DMS114 treated with DMSO at 0.1 percent for 48 hours (cell line): ENCODE measurements at regions not wholly inside any gene's neighbourhood (a gene's known extent, or its start where the extent isn't known, plus 50 kb on each side); places are given as distances from the start of the nearest gene placed in this dataset.
"Not testable (repeated sequence)": the region's sequence is repeated elsewhere in the genome, so short reads cannot be mapped to it uniquely, and the experiment has no call there.

Experiments used
- DNase-seq: peaks from one replicate; lab custom pipeline; 2025; ENCODE audit not compliant: unreplicated experiment; lab: John Stamatoyannopoulos, UW

DNA sequence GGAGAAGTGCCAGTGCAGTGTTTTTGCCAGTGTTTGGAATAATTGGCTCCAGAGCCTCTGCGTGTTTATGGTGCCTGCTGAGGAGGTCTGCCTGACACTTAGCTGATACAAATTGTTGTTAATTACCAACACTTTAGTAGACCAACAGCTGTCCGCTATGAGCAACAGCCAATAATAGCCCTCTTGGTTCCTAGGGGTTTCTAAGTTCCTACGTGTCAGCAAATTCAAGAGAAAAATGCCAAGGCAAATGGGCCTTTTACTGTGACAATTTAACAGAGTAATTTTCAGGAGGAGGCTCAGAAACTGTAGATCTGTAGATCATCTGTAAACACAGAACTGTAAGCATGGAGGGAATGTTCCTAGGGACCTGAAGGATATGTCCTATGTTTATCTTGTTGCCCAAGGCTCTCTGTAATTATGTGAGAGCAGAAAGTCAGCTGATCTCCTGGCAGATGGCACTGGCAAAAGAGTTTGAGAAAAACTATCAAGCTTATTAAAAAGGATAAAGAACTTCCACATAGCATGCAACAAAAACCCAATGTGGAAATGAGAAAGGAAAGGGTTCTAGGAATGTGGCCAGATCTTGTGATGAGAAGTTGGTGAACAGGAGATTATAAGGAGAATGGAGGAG, 157.7 kb downstream of the GJA1 start:
- DNase-seq, result no peak

DNA sequence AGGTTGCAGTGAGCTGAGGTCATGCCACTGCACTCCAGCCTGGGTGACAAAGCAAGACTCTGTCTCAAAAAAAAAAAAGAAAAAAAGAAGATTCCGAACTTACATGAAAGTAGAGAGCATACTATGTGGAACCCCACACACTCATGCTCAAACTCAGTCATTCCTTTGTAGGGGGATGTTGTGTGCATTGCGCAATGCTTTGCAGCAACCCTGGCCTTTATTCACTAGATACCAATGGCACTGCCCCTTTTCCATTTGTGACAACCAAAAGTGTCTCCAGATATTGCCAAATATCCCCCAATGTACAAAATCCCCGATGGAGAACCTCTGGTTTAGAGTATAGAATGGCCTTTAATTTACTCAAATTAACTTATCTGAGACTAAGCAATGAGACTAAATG, 158.6 kb downstream of the GJA1 start:
- no peak for DNase-seq

DNA sequence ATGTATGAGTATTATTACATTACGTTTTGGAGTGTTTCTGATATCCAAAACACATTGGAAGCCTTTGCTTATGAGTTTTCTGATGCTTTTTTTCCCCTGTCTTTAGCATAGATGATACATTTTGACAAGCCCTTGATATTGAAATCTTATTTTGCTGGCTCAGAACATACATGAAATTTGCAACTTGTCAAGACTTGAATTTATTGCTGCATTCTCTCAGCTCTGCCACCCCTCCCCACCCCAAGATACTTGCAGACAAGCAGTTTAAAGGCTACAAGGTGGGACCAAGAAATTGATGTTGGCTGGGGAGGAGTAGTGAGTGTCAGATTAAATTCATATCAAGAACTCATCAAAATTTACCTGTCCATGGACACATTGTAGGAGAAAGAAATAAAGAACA, 160.2 kb downstream of the GJA1 start:
- DNase-seq, result no peak

DNA sequence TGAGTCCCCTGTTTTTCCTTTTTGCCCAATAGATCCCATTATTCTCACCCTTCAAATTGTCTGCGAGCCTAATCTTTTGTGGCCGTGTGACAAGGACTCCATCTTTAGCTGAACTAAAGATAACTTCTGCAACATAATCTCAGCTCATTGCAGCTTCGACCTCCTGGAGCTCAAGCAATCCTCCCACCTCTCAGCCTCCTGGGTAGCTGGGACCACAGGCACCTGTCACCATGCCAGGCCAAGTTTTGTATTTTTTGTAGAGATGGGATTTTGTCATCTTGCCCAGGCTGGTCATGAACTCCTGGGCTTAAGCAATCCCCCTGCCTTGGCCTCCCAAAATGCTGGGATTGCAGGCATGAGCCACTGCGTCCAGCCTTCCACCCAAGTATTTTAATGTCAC, 161.0 kb downstream of the GJA1 start:
- DNase-seq, result no peak

DNA sequence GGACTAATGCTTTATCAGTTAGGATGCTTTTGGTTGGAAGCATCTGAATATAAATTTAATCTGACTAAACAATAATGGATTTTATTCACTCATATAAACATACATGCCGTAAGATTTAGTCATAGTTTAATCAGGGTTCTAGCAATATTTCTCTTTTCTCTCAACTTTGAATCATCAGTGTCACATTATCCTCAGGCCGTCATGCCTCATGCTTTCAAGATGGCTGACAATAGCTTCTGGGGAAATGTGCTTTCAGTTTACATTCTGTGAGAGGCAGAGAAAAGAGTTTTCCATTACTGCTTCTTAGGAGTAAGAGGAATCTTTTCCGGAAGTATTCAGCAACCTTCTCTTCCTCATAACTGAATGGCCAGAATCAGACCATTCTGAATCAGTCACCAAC, 162.2 kb downstream of the GJA1 start:
- DNase-seq, result no peak

DNA sequence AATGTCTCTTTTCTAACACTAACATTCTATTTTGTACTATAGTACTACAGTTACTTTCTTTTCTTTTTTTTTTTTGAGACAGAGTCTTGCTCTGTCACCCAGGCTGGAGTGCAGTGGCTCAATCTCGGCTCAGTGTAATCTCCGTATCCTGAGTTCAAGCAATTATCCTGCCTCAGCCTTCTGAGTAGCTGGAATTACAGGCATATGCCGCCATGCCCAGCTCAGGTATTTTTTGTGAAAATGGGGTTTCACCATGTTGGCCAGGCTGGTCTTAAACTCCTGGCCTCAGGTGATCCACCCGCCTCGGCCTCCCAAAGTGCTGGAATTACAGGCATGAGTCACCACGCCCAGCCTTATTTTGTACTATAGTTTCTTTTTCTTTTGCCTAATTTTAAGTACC, 163.9 kb downstream of the GJA1 start:
- DNase-seq, result not testable (repeated sequence)

DNA sequence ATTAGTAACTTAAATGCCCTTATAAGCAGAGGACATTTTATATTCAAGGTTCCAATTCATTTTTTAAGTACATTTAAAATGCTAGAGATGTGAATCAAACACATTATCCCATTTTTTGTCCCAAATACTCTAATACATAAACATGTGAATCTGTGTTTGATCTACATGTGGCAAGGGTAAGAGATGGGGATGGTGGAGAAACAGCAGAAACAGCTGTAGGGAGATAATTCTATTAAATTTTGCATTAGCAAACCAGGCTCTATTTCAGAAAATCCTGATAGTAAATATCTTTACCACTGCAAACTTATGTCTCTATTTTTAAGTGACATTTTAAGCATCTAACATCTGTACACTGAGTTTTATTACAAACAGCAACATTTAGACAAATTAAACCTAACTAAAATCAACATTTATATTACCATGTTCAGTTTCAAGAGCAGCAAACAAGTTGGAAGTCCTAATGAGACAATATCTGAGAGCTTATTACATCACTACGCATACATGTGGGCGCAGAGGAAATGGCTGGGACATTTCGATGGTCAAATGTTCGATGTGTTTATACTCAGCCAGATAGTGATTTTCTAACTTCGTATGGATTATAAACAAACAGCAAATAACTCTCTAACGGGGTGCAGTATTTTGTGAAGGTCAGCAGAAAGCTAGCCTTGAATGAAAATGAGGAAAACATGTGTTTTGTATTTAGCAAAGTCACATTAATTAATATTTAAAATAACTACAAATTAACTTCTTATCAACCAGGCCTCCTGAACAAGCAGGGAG, 165.1 kb downstream of the GJA1 start:
- DNase-seq, result no peak

DNA sequence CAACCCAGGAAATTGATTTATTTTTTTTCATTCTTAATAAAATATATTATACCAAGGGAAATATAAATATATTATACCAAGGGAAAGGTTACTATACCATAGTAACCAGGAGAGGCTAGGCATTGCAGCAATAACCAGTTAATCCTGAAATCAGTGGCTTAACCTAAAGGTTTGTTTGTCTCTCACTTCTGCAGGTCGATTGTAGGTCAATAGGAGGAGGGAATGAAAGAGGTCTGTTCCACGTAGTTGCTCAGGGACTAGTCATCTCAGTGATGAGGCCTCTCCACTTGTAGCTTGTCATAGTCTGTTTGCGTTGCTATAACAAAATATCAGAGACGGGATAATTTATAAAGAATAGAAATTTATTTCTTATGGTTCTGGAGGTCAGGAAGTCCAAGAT, 168.0 kb downstream of the GJA1 start:
- DNase-seq, result no peak

DNA sequence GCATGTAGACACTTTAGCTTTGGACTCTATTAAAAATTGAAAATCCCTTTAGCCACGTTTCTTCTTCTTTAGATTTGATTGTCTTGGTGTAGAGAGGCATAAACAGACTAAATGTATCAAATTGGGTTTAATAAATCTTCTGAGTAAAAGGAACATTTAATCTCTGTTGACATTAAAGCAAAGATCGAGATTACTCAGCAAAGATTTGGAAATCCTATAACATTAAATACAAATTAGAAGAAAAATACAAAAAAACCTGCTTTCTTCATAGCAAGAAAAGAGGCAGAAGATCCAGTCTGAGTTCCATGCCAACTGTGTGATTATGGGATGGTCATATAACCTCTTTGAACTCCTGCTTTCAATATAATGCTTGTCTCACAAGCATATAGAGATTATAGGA, 172.3 kb downstream of the GJA1 start:
- DNase-seq, result no peak

DNA sequence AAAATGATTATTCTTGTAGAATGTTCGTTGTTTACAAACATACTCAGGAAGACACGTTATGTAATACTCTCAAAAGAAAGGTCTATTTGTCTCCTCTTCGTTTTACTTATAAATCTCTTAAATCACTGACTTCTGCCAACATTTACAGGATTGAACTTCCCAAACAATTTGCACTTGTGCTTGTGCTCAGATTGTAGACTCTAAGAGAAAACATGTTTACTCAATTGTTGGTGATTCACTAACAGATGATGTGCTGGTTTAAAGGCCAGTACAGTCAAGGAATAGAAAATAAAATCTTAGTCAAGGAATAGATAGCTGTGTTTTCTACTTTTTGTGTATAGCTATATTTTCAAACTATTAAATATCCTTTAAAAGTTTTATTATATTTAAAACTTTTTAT, 172.8 kb downstream of the GJA1 start:
- DNase-seq, result no peak

DNA sequence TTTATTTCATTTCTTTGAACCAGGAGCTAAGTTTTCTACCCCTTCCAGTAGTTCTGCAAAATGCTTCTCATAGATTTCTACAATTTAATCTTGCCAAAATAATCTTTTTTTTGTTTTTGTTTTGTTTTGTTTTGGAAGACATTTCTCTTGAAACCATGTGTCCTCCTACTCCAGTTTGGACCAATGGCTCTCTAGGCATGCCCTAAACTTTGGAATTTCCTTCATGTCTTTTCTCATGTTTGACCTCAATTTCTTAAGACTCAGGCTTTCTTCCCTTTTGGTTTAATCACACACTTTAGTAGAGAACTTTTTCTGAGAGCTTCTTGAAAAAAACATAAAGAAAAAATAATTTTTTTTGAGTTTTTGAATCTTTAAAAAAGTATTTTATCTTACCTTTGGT, 173.8 kb downstream of the GJA1 start:
- DNase-seq, result no peak

DNA sequence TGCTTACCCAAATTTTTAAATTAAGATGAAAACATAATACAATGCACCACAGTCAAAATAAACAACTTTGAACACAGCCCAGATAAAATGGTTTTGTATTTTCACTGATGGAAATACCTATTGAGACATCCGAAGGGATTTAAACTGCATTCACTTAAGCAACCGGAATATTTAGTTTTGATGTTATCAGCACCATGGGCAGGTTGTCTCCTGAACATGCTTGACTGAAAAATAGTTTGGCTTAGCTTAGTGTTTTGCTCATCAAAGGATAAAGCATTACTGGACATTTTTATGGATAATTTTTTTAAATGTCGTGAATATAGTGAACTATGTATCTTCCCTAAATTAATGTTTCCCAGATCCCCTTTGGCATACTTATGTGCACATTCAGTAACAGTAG, 177.5 kb downstream of the GJA1 start:
- no peak for DNase-seq

DNA sequence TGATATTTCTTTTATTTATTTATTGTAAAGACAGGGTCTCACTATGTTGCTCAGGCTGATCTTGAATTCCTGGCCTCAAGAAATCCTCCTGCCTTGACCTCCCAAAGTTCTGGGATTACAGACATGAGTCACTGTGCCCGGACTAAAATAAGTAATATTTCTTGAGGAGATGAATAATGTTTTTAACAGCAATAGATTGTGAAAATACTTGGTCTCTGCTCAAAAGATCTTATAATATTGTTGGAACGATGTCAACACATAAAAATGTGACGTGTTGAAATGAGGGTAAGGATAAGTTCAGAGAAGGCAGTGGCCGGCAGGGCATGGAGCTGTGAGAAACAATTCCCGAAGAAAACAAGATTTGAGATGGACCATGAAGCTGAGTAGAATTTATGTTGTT, 178.7 kb downstream of the GJA1 start:
- no peak for DNase-seq

DNA sequence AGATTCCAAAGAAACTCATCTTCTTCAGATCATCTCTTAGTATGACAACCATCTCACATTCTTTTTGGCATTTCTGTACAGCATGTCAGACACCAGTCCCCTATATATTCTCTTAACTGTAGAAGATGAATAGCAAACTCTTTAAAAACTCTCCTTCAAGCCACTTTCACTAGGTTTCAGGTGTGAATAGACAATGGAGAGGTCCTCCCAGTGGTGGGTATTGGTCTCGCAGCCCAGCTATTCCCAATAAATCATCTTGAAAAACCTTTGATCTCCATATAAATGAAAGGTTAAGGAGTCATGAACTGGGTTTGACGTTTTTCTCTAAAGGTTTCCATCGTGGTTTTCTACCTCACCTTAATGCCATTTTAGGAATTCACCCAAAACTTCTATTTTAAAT, 180.0 kb downstream of the GJA1 start:
- no peak for DNase-seq

DNA sequence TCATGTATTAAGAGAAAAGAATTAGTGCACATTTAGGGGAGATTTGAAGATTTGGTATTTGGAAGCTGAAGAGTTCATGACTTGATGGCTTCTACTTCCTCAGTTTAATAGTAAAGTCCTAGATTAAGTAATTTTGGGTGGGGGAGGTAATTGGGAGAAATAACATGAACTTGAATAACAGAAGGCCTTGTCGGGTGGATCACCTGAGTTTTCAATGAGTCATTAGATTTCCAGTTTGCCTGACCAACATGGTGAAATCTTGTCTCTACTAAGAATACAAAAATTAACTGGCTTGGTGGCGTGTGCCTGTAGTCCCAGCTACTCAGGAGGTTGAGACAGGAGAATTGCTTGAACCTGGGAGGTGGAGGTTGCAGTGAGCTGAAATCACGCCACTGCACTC, 181.0 kb downstream of the GJA1 start:
- DNase-seq, result no peak

DNA sequence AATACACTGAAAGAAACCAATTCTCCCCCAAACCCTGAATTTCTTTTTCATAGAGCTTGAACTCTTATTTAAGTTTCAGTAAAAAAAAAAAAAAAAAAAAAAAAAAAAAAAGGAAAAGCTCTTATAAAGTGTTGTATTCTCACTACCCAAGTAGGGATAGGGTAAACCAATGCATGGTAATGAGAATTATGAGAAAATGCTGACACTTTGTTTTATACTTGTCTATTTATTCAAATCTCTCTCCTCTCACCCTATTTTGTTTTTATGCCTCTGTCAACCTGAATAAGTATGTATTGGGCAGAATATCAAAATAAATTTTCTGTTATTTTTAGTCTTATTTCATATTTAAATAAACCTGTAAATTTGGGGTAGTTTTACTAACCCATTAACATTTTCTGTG, 181.9 kb downstream of the GJA1 start:
- no peak for DNase-seq

DNA sequence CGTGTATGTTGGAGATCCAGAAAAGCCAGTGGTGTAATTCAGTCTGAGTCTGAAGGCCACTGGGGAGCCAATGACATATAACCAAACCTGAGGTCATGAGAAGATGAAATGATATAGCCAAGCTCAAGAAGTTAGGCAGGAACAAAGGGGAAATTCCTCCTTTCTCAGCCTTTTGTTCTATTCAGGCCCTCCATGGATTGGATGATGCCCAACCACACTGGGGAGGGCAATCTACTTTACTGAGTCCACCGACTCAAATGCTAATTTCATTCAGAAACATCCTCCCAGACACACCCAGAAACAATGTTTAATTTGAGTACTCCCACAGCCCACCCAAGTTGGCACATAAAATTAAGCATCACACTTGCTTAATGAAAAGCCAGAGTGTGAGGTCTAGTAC, 183.6 kb downstream of the GJA1 start:
- DNase-seq, result no peak

DNA sequence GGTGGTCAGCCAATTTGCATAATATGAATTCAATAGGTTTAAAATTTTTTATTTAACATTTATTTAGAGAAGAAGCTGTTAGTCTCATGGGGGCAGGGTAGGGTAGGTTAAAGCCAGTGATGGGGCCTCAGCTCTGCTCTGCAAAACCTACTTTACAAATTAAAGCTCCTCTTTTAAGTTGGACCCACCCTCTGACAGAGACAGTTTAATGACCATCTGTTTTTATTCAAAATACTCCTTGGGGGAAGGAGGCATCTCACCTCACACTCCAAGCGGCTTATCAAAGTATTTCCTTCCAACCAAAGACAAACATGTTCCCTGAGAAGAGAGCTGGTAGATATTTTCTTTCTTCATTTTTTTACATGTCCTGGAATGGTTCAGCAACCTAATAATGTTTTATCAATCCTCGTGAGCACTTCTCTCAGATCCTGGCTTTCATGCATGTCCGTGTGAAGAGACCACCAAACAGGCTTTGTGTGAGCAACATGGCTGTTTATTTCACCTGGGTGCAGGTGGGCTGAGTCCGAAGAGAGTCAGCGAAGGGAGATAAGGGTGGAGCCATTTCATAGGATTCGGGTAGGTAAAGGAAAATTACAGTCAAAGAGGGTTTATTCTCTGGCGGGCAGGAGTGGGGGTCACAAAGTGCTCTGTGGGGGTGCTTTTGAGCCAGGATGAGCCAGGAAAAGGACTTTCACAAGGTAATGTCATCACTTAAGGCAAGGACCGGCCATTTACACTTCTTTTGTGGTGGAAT, 184.7 kb downstream of the GJA1 start:
- DNase-seq, result no peak

DNA sequence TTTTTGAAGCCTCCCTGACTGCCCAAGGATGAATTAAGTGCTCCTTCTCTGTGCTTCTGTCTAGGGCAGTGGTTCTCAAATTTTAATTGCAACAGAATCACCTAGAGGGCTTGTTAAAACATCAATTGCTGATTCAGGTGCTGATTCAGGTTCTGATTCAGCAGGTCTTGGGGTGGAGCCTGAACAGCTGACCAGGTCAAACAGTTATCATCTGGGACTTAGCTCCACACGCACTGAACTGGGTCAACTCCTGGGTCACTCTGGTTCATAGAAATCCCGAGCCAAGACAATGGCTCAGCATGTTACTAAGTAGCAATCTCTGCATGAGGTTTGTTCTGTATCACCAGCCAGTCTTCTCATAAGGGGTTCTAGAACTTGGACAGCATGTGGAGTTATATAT, 192.3 kb downstream of the GJA1 start:
- DNase-seq, result no peak

DNA sequence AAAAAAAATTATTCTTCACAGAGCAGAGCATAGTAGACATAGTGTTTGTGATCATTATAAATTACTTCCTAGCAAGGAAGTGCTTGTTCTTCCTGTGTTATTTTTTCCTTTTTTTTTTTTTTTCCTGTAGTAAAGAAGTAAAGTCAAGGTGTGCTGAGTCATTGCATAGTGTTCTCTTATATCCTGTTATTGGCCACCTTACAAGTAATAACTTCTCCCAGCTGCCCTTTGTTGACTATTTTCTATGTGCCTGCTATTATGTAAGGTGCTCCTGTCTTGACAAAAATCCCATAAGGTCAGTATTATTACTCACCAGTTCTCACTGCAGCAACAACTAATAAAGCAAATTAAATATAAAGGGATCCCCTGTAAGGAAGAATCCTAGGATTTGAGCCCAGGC, 195.3 kb downstream of the GJA1 start:
- DNase-seq, result no peak

DNA sequence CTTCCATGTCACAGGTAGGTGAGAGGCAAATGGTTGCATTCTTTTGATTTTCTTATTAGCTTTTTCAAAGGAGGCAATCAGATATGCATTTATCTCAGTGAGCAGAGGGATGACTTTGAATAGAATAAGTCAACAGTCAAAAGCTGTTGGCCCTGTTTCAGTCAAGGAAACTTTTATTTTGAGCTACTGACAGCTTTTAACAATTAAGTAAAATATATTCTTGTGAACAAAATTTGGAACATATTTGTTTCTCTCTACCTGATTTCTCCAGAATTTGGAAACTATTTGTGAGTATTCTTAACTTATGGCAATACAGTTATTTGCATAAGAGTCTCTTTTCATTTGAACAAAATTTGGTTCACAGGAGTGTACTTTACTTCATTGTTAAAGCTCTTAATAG, 196.3 kb downstream of the GJA1 start:
- DNase-seq, result not testable (repeated sequence)

DNA sequence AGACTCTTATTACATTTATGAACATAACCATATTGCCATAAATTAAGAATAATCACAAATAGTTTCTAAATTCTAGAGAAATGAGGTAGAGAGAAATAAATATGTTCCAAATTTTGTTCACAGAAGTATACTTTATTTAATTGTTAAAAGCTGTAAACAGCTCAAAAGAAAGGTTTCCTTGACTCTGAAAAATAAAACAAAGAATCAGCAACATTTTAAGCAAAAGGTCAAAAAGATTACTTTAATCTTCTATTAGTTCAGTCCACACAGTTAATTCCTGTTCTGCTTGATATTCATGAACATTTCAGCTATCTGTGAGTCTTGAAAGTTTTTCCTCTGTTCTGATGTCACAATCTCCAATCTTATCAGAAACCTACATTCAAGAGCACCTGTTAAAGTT, 197.9 kb downstream of the GJA1 start:
- DNase-seq, result no peak
